ENCODE measurements at regions not wholly inside any gene's neighbourhood (a gene's known extent, or its start where the extent isn't known, plus 50 kb on each side); places are given as distances from the start of the nearest gene placed in this dataset.

- Histone ChIP-seq H3K79me2 (ENCODE audit: control insufficient read depth, low read length) (no peaks in the 10 kb centered on the region), H3K27me3 (ENCODE audit: control insufficient read depth, low read length) (no peaks in the 10 kb centered on the region), H3K9me3 (ENCODE audit: control insufficient read depth, insufficient read depth, low read length) (no peaks in the 10 kb centered on the region), H3K9me2 (replicated peaks; ENCODE audit: control insufficient read depth, low read length) (no peaks in the 10 kb centered on the region), H3K4me1 (ENCODE audit: control insufficient read depth, low read length) (no peaks in the 10 kb centered on the region), H3K4me3 (ENCODE audit: low read length) (no peak overlapping the region), H3F3A (ENCODE audit: control insufficient read depth, insufficient read depth) (no peaks in the 10 kb centered on the region), H3K4me2 (ENCODE audit: low read length) (no peak overlapping the region), H3K27ac (ENCODE audit: low read depth, low read length) (no peak overlapping the region), H4K20me1 (ENCODE audit: control insufficient read depth, insufficient read depth, low read depth, low read length) (no peaks in the 10 kb centered on the region), H3K36me3 (ENCODE audit: control insufficient read depth, low read length) (no peaks in the 10 kb centered on the region)
- TF ChIP-seq EZH2phosphoT487 (IDR thresholded peaks at IDR 0.05; ENCODE audit: borderline replicate concordance, low read length), result no peak
- no peak for TF ChIP-seq CTCF (IDR thresholded peaks at IDR 0.05; ENCODE audit: low read depth, low read length, poor library complexity, severe bottlenecking)
Measured at GRCh38 chr5:92102313-92102712, 719.2 kb upstream of the ARRDC3 start.

GRCh38 chr5:92092239-92092638 is 709.1 kb upstream of the ARRDC3 start:
- Histone ChIP-seq H3K4me3 (ENCODE audit: low read length) (no peak overlapping the region), H3K27me3 (ENCODE audit: control insufficient read depth, low read length) (no peaks in the 10 kb centered on the region), H3K4me2 (ENCODE audit: low read length) (no peak overlapping the region), H3K9me3 (ENCODE audit: control insufficient read depth, insufficient read depth, low read length) (no peaks in the 10 kb centered on the region), H4K20me1 (ENCODE audit: control insufficient read depth, insufficient read depth, low read depth, low read length) (no peaks in the 10 kb centered on the region), H3K79me2 (ENCODE audit: control insufficient read depth, low read length) (no peaks in the 10 kb centered on the region), H3K27ac (ENCODE audit: low read depth, low read length) (no peak overlapping the region), H3K9me2 (replicated peaks; ENCODE audit: control insufficient read depth, low read length) (no peaks in the 10 kb centered on the region), H3K36me3 (ENCODE audit: control insufficient read depth, low read length) (no peaks in the 10 kb centered on the region), H3K4me1 (ENCODE audit: control insufficient read depth, low read length) (no peaks in the 10 kb centered on the region), H3F3A (ENCODE audit: control insufficient read depth, insufficient read depth) (no peaks in the 10 kb centered on the region)
- TF ChIP-seq EZH2phosphoT487 (IDR thresholded peaks at IDR 0.05; ENCODE audit: borderline replicate concordance, low read length) (no peak), CTCF (IDR thresholded peaks at IDR 0.05; ENCODE audit: low read depth, low read length, poor library complexity, severe bottlenecking) (no peak)

GRCh38 chr5:92086059-92086811 is 703.1 kb upstream of the ARRDC3 start:
- no peak for TF ChIP-seq EZH2phosphoT487 (IDR thresholded peaks at IDR 0.05; ENCODE audit: borderline replicate concordance, low read length)
- TF ChIP-seq CTCF (IDR thresholded peaks at IDR 0.05; ENCODE audit: low read depth, low read length, poor library complexity, severe bottlenecking), result no peak
- H4K20me1 ChIP-seq (ENCODE audit: control insufficient read depth, insufficient read depth, low read depth, low read length), result no peaks in the 10 kb centered on the region
- H3K4me2 ChIP-seq (ENCODE audit: low read length), result no peak overlapping the region
- H3K9me3 ChIP-seq (ENCODE audit: control insufficient read depth, insufficient read depth, low read length), result no peaks in the 10 kb centered on the region
- no peaks in the 10 kb centered on the region for H3K79me2 ChIP-seq (ENCODE audit: control insufficient read depth, low read length)
- H3K27ac ChIP-seq (ENCODE audit: low read depth, low read length), result no peak overlapping the region
- no peaks in the 10 kb centered on the region for H3K27me3 ChIP-seq (ENCODE audit: control insufficient read depth, low read length)
- H3F3A ChIP-seq (ENCODE audit: control insufficient read depth, insufficient read depth), result no peaks in the 10 kb centered on the region
- no peaks in the 10 kb centered on the region for H3K36me3 ChIP-seq (ENCODE audit: control insufficient read depth, low read length)
- no peak overlapping the region for H3K4me3 ChIP-seq (ENCODE audit: low read length)
- H3K9me2 ChIP-seq (replicated peaks; ENCODE audit: control insufficient read depth, low read length), result no peaks in the 10 kb centered on the region
- no peaks in the 10 kb centered on the region for H3K4me1 ChIP-seq (ENCODE audit: control insufficient read depth, low read length)

All from DOHH2 (cell line).